Fibroblast of pulmonary artery (primary cell): ENCODE measurements at regions not wholly inside any gene's neighbourhood (a gene's known extent, or its start where the extent isn't known, plus 50 kb on each side); places are given as distances from the start of the nearest gene placed in this dataset.

ENCODE experiments used
- DNase-seq: peaks from one replicate; pipeline ENCODE4 v3.0.0-alpha.2; 2010; ENCODE audit warnings: low read depth
- H3K4me3 ChIP-seq: replicated peaks from 2 replicates; pipeline ENCODE4 v1.5.1; 2011; ENCODE audit warnings: low read depth, mild to moderate bottlenecking, control low read depth, low read length, moderate library complexity
- TF ChIP-seq, protein P1 (sequence below): IDR thresholded peaks from 2 replicates; pipeline ENCODE4 v1.5.1; 2011; ENCODE audit warnings: mild to moderate bottlenecking, control low read depth, low read length, inconsistent platforms; ENCODE audit errors: missing control alignments

DNA sequence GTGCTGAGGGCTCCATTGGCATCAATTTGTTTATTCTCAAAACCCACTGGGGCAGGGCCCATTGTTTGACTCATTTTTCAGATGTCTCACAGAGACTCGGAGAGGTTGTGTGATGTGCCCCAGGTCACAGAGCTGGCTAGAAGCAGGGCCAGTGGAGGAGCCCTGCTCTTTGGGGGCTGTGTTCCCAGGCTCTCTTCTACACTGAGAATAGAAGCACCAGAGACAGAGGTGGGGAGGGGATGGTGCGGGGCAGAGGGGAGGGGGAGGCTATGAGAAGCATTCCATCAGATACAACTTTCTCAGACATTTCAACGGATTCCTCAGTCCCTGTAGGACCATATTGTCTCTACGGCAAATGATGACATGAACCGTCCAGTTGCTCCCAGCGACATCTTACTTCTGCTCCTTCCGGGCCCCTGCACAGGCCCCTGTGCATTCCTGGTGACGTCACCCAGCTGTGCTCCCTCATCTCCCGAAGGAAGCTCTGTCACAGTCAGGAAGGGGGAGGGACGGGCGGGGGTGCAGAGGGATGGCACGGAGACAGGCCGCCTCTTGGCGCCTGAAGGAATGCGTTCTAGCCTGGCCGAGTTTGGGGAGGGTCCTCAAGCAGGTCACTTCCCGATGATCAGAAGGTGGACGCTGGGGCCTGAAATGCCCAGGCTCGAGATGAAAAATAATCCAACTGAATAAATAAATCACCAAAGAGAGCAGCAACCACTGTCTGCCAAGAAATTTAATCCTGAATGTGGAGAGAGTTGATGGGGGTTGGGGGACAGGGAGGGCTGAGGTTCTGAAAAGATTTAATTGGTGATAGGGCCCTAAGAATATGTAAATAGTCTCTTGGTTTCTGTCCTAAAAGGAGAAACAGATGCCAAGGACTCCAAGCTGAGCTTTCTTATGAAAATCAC, 114.1 kb downstream of the NOG start:
- DNase-seq = peak; percentile 16
- TF ChIP-seq, protein P1, sequence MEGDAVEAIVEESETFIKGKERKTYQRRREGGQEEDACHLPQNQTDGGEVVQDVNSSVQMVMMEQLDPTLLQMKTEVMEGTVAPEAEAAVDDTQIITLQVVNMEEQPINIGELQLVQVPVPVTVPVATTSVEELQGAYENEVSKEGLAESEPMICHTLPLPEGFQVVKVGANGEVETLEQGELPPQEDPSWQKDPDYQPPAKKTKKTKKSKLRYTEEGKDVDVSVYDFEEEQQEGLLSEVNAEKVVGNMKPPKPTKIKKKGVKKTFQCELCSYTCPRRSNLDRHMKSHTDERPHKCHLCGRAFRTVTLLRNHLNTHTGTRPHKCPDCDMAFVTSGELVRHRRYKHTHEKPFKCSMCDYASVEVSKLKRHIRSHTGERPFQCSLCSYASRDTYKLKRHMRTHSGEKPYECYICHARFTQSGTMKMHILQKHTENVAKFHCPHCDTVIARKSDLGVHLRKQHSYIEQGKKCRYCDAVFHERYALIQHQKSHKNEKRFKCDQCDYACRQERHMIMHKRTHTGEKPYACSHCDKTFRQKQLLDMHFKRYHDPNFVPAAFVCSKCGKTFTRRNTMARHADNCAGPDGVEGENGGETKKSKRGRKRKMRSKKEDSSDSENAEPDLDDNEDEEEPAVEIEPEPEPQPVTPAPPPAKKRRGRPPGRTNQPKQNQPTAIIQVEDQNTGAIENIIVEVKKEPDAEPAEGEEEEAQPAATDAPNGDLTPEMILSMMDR = no peak
- H3K4me3 ChIP-seq = no peak overlapping the region

DNA sequence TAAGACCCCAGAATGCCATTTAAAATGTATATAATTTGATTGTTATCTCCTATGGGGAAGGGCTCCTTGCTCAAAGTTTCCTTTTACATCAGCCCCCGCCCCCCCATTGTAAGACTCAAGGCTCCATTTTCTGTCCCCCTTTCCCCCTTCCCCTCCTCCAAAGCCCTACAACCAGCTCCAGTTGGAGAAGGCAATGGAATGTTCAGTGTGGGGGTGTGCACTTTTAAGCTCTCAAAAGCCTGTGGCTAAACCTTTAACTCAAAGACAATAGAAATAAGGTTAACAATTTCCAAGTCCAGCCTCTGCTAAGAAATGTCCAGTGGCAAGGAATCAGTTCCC, 114.7 kb downstream of the NOG start:
- no peak for DNase-seq
- TF ChIP-seq, protein P1 = no peak
- H3K4me3 ChIP-seq = no peak overlapping the region

DNA sequence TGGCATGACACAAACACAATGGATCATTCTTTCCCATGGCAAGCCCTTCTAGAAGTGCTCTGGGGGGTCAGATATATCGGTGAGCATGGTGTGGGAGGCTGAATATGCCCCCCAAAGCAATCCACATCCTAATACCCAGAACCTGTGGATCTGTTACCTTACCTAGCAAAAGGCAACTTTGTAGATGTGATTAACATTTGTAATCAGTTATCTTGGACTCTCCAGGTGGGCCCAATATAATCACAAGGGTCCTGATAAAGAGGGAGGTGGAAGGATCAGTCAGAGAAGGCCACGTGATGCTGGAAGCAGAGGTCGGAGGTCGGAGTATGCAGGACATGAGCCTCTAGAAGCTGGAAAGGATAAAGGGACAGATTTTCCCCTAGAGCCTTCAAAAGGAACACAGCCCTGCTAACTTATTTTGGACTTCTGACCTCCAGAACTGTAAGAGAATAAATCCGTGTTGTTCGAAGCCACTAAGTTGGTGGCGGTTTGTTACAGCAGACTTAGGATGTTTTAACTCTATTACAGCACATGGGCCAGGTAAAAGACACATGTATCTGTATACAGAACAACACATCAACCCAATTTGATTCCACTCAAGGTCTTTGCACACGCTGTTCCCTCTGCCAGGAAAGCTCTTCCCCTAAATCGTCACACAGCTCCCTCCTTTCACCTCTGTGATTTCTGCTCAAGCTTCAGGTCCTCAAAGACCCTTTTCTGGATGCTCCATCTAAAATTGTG, 115.3 kb downstream of the NOG start:
- DNase-seq = no peak
- TF ChIP-seq, protein P1 = no peak
- no peak overlapping the region for H3K4me3 ChIP-seq

DNA sequence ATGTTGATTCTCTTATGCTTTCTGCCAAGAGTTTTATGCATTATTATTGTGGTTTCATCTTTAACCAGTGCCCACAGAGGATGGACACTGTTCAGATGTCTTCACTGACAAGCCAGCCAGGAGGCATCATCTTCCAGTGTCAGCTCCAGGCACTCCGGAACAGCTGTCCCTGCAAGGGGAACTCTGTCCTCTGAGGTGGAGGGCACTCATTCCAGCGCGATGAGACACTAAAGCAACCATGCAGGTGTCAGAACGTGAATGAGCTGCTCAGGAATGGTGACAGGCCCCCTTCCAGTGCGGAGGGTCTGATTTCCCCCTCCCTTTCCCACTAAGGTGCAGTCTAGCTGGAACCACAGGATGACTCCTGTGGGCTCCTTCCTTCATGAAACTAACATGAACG, 117.5 kb downstream of the NOG start:
- DNase-seq = no peak
- TF ChIP-seq, protein P1 = no peak
- H3K4me3 ChIP-seq = no peak overlapping the region

DNA sequence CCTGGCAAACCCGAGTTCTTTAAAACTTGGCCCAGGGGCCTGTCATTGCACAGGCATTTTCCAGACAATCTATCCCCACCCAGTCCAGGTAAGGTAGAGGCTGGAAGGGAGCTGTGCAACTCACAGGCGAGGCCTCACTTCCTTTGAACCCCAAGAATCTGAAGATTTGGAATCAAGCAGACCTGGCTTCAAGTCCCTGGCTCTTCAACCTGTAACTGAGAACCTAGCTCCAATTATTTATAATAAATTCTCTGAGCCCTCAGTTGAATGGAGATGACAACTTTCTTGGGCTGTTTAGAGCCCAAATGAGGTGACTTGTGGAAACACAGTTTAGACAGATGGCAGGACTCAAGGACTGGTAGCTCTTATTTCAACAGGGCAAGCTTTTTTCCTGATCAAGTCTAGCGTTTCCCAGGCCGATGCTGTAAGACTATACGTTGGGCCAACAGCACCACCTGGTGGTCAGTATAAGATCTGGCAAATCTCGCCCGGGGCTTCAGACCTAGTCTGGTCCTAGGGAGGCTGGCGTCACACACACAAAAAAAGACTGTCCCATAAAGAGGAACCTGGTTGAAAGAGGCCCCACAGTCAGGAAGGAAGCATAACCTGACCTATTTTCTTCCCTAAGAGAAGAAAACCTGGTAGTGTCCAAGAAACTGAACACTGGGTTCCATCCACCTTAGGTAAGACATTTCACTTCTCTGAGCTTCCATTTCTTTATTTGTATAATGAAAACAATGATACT, 117.9 kb downstream of the C17orf67 start:
- no peak overlapping the region for H3K4me3 ChIP-seq
- TF ChIP-seq, protein P1 = peak; percentile 80
- DNase-seq = peak; percentile 83

DNA sequence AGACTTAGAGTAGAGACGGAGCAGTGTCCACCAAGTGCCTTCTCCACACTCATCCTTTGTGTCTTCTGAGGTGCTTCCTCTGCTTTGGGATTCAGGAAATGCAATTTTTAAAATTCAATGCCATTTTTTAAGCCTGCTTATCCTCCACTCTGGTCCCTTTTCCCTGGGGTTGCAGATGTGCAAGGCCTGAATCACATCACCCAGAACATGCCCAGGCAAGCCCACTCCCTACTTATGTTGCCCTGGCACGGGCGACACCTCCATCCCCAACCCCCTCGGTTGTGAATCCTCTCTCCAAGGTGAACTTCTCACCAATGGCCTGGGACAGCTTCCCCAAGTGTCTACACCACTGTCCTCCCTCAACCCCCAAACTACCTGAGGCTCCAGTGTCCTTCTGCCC, 116.2 kb downstream of the C17orf67 start:
- DNase-seq = no peak
- TF ChIP-seq, protein P1 = no peak

More for the DNA sequence above, 116.2 kb downstream of the C17orf67 start:
- H3K4me3 ChIP-seq = no peak overlapping the region
